GM19463 (cell line): ENCODE measurements at regions not wholly inside any gene's neighbourhood (a gene's known extent, or its start where the extent isn't known, plus 50 kb on each side); places are given as distances from the start of the nearest gene placed in this dataset.
"Not testable (repeated sequence)": the region's sequence is repeated elsewhere in the genome, so short reads cannot be mapped to it uniquely, and the experiment has no call there.

Experiments used
- ATAC-seq: cut with Tn5 transposase; IDR thresholded peaks from one replicate; pipeline ENCODE4 v1.9.1; 2021; ENCODE audit warnings: mild to moderate bottlenecking, moderate library complexity; ENCODE audit not compliant: unreplicated experiment

DNA sequence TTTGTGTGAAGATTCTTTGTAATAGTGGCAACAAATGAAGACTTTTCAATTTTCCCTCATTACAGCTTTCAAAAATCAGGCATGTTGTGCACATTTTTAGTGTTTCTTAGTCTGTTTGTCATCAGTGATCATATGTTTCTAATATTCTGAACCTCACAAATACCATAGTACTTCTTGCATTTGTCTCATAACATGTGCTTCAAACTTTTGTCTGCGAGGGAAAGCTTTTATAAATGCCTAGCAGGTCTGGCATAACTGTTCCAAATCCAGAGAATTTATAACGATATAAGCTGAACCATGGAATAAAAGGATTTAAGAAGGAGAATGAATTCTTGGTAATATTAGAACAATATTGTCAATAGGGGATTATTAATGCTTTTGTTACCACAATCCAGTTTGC lies 670.2 kb downstream of the RFPL4B start:
- ATAC-seq, result no peak

DNA sequence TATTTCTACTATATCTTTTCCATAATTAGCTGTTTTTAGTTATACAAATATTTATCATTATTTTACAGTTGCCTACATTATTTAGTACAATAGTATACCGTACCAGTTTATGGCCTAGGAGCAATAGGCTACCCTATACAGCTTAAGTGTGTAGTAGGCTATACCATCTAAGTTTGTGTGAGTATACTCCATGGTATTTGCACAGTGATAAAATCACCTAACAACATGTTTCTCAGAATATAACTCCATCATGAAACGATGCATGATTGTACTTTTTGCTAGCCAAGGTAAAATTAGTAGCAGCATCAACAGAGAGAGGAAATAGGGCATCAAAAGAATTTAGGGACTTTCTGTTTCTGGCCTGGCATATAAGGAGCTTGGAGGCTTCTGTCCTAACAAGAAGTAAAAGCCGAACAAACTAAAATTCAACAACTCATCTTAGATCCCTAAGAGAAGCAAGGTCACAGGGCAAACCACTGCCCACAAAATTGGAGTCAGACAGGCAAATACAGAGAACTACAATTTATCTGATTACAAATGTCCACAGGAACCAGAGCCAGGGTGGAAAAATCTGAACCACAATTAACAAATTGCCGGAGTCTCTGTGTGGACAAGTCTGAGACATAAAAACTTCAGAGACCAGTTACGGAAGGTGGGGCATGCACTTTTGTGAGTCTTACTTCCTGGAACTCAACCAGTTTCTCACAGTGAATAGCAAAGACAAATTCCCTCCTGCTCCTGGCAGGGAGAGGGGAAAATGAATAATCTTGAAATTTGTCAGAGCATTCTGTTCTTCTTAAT lies 671.4 kb downstream of the RFPL4B start:
- ATAC-seq, result no peak

GRCh38 chr6:113019176-113019575 lies 672.0 kb downstream of the RFPL4B start:
- ATAC-seq, result no peak

DNA sequence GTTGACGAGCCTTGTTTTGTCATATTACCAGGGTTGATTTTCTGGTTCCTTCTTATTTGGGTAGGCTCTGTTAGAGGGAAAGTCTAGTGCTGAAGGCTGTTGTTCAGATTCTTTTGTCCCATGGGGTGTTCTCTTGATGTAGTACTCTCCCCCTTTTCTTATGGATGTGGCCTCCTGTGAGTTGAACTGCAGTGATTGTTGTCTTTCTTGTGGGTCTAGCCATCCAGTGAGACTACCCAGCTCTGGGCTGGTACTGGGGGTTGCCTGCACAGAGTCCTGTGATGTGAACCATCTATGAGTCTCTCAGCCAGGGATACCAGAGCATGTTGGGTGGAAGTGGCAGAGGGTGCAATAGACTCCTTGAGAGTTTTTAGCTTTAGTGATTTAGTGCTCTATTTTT lies 680.6 kb downstream of the RFPL4B start:
- ATAC-seq, result no peak

- ATAC-seq, result not testable (repeated sequence)
Measured at GRCh38 chr6:113029161-113029560, 682.0 kb downstream of the RFPL4B start.

DNA sequence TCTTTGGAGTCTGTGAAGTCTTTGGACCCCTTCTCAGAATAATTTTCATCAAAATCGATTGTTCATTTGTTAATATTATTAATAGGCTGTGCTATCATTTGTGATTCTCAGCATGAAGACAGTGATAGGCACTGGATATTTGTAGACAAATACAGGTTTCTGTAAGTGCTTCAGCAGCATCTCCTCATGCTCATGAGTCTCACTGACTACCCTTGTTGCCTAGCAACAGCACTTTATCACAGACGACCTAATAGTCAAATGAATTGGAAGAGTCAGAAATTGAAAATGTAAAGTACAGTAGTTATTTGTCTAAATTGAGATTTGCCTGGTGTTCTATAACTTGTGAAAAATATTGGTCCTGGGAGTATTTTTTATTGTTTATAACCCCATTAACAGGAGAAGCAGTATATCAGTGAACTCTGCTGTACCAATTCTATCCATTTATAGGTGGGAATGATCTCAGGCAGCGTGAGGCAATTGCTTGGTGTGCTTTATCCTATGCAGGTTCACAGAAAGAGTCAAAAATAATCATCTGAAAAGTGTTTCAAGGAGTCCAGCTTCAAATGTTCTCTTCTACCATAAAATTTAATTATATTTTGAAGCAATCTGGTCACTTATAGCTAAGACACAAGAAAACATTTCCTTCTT lies 684.6 kb downstream of the RFPL4B start:
- no peak for ATAC-seq

DNA sequence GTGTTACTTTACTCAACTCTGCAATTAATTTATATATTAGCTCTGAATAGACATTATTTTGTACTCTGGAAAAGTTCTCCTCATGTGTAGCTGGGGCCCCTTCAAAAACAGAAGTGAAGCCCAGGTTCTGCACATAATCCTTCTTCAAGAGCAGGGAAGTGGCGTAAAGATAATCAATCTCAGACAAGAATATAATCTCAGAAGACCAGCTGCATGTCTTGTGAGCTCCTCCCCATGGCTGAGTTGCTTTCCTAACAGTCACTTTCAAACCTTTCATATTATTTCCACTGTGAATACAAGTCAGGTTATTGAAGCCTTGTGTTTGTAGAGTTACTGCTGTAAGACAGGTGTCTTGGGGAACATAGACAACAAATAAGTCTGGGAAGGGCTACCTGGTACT lies 691.9 kb downstream of the RFPL4B start:
- no peak for ATAC-seq

- no peak for ATAC-seq
Measured at GRCh38 chr6:113047148-113047547, 700.0 kb downstream of the RFPL4B start.

GRCh38 chr6:113047932-113048331 lies 700.8 kb downstream of the RFPL4B start:
- ATAC-seq, result no peak

- no peak for ATAC-seq
Measured at GRCh38 chr6:113048741-113049140, 701.6 kb downstream of the RFPL4B start.

- no peak for ATAC-seq
Measured at GRCh38 chr6:113049190-113049589, 702.1 kb downstream of the RFPL4B start.

DNA sequence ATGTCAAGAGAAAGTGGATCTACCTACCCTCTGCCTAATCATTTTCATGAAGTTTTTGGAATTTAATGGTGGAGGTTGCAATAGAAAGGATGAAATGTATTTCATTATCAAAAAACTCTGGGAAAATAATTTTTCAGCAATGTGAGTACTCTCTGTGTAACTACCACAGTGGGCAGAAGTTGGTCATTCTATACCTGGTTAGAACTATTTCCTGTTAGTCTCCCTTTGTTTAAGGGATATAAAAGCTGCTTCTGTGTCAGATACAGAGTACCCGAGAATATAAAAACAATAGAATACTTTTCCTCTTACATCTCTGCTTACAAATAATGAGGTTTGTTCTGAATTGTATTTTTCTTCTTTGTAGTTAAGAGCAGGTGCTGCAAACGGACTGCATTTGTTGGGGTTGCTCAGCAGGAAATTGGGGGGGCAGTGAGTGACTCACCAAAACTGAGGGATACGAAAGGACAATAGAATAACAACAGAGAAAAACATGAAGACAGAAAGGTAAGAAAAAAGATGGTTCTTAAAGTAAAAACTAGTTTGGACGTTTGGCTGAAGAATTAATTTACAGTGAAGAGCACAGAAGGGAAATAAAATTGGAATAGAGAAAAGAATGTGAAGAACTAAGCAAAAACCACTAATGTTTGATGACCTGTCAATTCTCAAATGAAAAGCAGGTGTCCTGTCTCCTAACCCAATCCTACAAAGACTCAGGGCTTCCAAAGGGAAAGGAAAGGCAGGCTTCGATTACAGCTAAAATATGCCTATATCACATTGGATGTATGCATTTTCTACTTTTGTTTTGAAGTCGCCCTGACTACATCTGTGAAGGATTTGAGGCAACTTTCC lies 703.1 kb downstream of the RFPL4B start:
- no peak for ATAC-seq

GRCh38 chr6:113050979-113051378 lies 703.8 kb downstream of the RFPL4B start:
- ATAC-seq, result no peak

DNA sequence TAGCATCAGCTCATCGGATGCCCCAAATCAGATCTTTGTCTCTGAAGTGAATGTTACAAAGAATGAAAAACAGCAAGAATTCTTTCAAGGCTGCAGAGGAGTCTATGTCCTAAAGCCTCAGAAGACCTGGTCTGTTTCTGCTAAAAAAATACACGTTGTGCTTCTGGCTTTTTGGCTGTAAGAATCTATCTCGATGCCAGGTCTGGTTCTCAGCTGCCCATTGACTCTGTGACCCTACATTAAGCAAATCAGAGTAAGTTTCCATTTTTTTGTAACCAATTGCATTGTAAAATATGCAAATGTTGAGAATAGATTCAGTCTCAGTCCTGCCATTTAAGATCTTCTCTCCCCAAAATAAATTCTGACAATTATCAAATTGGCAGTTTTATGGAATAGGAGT lies 705.4 kb downstream of the RFPL4B start:
- ATAC-seq, result no peak

- no peak for ATAC-seq
Measured at GRCh38 chr6:113055061-113055460, 707.9 kb downstream of the RFPL4B start.

DNA sequence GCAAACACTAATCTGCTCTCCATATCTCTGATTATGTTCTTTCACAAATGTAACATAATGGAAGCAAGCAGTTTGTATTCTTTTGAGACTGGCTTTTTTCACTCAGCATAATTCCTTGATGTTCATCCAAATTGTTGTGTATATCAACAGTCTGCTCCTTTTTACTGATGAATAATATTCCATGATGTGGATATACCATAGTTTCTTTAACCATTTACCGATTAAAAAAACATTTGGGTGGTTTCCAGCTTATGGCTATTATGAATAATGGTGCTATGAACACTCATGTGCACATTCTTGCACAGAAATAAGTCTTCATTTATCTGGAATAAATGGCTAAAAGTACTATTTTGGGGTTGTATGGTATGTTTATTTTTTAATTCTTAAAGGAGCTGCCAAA lies 708.9 kb downstream of the RFPL4B start:
- ATAC-seq, result no peak

DNA sequence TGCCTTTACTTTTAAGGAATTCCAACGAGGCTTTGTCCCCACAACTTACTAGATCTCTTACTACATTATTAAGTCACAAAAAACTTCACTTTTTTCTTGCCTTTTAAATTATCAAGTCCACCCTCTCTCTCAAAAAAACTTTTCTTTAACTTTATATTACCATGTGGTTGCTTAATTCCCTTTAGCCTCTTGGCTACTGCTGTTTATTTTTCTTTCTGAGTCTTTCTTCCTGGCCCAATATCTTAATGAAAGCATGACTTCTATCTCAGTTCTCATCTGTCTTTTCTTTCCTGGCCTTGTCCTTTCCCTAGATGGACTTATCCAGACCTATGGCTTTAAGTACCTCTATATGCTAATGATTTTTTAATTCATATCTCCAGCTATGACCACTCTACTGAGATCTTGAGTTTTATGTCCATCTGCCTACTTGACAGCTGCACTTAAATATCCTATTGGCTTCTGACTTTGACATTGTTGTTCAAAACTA lies 710.5 kb downstream of the RFPL4B start:
- no peak for ATAC-seq

DNA sequence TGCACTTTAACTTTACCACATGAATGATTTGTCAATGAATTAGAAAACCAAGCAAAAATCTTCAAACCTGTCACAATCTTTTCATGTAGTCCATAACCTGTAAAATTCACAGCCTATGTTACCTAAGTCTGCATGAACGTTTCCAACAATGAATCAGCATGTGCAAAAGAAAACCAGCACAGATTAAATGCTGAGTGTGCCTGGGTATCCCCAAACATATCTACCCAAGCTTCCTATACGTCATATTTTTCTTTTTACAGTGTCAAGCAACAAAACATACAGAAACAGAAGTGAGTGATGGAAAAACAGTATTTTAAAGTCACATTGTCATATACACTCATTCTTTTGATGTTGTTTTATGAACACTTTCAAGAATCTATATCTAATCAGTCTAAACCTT lies 713.5 kb downstream of the RFPL4B start:
- no peak for ATAC-seq

GRCh38 chr6:113065611-113066010 lies 718.5 kb downstream of the RFPL4B start:
- no peak for ATAC-seq

DNA sequence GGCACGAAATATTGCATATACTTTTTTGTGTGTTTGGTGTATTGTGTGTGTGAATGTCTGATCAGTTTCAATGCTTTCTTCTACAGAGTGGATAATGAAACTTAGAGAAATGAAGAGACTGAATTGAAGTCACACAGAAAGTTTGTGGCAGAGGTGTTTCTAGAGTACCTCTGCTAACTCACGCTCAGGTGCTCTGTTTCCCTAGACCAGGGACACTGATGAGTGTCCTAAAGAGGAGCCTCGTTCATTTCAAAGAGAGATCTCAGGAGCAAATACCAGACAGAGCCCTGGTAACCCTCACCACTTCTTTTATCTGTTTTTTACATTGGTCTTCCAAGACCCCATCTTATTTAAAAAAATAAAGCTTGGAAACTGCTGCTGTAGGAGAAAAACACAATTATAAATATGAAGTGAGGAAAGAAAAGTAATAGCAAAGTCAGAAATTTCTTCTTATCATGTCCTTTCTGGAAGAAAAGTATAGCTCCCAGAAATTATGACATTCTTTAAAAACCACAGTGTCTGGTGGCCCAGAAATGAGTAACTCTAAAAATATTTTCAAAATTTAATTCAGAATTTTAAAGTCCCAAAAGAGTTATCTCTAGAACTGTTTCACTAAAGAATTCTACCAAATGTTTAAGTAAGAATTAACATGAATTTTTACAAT lies 720.6 kb downstream of the RFPL4B start:
- ATAC-seq, result no peak

GRCh38 chr6:113068570-113068969 lies 721.4 kb downstream of the RFPL4B start:
- ATAC-seq, result no peak
